HUDEP-2 (cell line): ENCODE measurements at regions not wholly inside any gene's neighbourhood (a gene's known extent, or its start where the extent isn't known, plus 50 kb on each side); places are given as distances from the start of the nearest gene placed in this dataset.

Experiments
- DNase-seq, 76 experiments: peaks; one replicate each; lab custom pipeline; 2025; ENCODE audit not compliant: unreplicated experiment in 76 of 76; lab: John Stamatoyannopoulos, UW

GRCh38 chr1:79652426-79652825, 645.9 kb upstream of the ADGRL4 start:
- DNase-seq, result no peak

GRCh38 chr1:79648126-79648525, 641.6 kb upstream of the ADGRL4 start:
- no peak for DNase-seq

- no peak for DNase-seq
These were observed 640.4 kb upstream of the ADGRL4 start for GRCh38 chr1:79646880-79647279.

- DNase-seq, result no peak
These were observed 631.9 kb upstream of the ADGRL4 start for GRCh38 chr1:79638382-79638781.

GRCh38 chr1:79633456-79633855, 626.9 kb upstream of the ADGRL4 start:
- no peak for DNase-seq

- no peak for DNase-seq
These were observed 622.9 kb upstream of the ADGRL4 start for GRCh38 chr1:79629414-79629813.

GRCh38 chr1:79617777-79618176, 611.2 kb upstream of the ADGRL4 start:
- no peak for DNase-seq

GRCh38 chr1:79614762-79615161, 608.2 kb upstream of the ADGRL4 start:
- DNase-seq, result no peak

- no peak for DNase-seq
These were observed 607.6 kb upstream of the ADGRL4 start for GRCh38 chr1:79614106-79614505.

- DNase-seq, result no peak
These were observed 606.5 kb upstream of the ADGRL4 start for GRCh38 chr1:79613046-79613445.

- no peak for DNase-seq
These were observed 598.1 kb upstream of the ADGRL4 start for GRCh38 chr1:79604490-79605198.

GRCh38 chr1:79603843-79604242, 597.3 kb upstream of the ADGRL4 start:
- DNase-seq, result no peak

GRCh38 chr1:79599257-79599656, 592.7 kb upstream of the ADGRL4 start:
- no peak for DNase-seq

- no peak for DNase-seq
These were observed 589.4 kb upstream of the ADGRL4 start for GRCh38 chr1:79595931-79596330.

GRCh38 chr1:79594121-79594698, 587.7 kb upstream of the ADGRL4 start:
- no peak for DNase-seq

GRCh38 chr1:79592707-79593106, 586.2 kb upstream of the ADGRL4 start:
- no peak for DNase-seq

GRCh38 chr1:79588719-79589118, 582.2 kb upstream of the ADGRL4 start:
- DNase-seq, result no peak

- DNase-seq, result no peak
These were observed 580.7 kb upstream of the ADGRL4 start for GRCh38 chr1:79587229-79587628.

- peak in 4 of 76 experiments; percentile 1 to 30 (median 8) for DNase-seq
These were observed 579.3 kb upstream of the ADGRL4 start for GRCh38 chr1:79585801-79586200.

- DNase-seq, result no peak
These were observed 568.9 kb upstream of the ADGRL4 start for GRCh38 chr1:79575424-79575823.

GRCh38 chr1:79568411-79568810, 561.9 kb upstream of the ADGRL4 start:
- no peak for DNase-seq

GRCh38 chr1:79561521-79561978, 555.0 kb upstream of the ADGRL4 start:
- no peak for DNase-seq
